ENCODE measurements at regions not wholly inside any gene's neighbourhood (a gene's known extent, or its start where the extent isn't known, plus 50 kb on each side); places are given as distances from the start of the nearest gene placed in this dataset.

DNA sequence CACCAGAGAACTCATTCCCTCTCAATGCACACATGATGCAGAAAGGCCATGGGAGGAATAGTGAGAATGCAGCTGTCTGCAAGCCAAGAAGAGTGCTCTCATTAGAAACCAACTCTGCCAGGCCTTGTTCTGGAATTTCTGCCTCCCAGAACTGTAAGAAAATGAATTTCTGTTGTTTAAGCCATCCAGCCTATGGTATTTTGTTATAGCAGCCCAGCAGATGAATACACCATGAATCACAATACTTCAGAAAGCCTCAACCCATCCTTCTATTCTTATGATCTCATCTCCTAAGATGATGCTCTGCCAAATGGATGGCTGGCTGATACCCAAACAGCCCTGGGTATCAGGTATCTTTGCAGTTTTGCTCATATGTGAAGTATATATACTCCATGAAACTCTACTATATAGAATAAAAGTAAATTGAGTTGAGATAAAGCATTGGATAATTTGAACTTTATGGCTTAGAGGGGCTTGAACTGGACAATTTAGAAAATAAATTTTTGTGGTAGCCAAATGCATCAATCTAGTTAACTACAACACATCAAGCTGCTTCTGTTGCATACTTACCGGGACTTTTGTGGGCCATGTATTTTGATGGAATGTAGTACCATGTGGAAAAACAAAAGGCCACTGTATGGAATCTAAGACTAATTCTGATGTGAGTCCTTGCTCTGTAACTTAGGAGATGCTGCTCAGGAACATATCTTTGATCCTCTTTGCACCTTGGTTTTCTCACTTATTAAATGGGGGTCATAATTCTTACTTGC, 245.9 kb downstream of the HS3ST1 start:
- DNase-seq (ENCODE audit: low spot score), result no peak

- DNase-seq (ENCODE audit: low spot score), result no peak
Observed at GRCh38 chr4:11182031-11182430, 246.7 kb downstream of the HS3ST1 start.

DNA sequence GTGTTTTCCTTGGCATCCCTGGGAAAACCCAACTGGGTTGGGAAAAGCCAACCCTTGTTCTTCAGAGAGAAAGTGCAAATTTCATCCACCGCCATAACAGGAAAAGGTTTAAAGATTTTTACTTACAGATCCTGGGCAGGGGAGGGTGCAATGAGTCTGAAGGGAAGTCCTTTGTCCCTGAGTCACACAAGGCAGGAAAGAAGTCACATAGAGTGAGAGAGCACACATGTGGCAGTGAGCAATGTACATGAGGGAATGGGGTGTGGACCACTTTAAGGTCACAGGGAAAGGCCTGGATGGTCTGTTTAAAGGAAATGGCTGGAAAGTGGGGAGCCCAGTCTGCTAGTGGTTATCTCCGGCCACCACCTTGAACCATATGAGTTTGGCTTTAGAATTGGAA, 248.9 kb downstream of the HS3ST1 start:
- no peak for DNase-seq (ENCODE audit: low spot score)

DNA sequence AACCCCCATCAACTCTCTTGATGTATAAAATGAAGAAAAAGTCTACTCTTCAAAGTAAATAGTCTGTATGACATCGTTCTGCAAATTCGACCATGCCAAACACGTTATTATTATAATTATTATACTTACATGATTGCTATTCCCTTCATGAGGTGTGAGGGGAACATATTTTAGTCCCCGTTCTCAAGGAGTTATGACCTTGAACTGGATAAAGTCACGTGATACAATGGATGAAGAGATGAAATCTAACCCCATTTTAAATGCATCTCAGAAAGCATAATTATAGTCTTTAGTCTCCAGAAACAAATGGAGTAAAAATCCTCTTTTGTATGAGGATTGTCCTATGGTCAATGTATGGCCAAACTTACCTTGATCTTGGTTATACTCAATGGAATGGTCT, 250.3 kb downstream of the HS3ST1 start:
- no peak for DNase-seq (ENCODE audit: low spot score)

GRCh38 chr4:11175374-11175773, 253.3 kb downstream of the HS3ST1 start:
- DNase-seq (ENCODE audit: low spot score), result no peak

GRCh38 chr4:11166606-11167005, 262.1 kb downstream of the HS3ST1 start:
- DNase-seq (ENCODE audit: low spot score), result no peak

DNA sequence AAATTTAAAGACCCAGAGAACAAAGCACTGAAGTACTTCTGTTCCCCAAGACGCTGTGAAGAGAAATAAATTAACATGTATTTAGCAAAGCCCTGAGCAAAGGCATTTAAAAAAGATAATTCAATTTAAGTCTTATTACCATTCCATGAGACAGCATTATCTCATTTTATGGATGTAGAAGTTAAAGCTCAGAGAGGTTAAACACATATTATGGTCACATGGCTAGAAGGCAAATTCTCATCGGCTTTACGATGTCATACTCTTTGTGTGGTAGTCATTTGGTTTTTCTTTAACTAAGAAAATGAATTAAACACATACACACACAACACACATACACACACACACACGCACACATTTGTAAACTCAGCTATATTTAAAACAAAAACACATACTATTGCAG, 262.7 kb downstream of the HS3ST1 start:
- DNase-seq (ENCODE audit: low spot score), result no peak

DNA sequence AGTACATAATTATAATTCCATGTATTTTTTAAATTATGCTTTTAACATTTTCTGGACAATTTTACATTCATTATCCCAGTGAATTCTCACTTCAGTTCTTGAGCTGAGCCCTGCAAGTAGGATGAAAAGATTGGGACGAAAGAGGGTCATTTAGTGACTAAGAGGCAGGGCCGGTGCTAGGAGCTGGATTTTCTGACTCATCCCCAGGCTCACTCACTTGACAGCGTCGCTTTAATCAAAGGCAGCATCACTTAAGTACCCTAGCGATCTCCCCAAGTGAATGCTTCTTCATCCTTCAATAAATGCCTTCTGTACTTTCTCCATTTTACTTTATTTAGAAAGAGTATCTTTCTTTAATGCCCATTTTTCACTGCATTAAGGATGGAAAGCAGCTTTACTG, 263.6 kb downstream of the HS3ST1 start:
- DNase-seq (ENCODE audit: low spot score), result no peak

GRCh38 chr4:11160288-11160687, 268.4 kb downstream of the HS3ST1 start:
- DNase-seq (ENCODE audit: low spot score), result no peak

DNA sequence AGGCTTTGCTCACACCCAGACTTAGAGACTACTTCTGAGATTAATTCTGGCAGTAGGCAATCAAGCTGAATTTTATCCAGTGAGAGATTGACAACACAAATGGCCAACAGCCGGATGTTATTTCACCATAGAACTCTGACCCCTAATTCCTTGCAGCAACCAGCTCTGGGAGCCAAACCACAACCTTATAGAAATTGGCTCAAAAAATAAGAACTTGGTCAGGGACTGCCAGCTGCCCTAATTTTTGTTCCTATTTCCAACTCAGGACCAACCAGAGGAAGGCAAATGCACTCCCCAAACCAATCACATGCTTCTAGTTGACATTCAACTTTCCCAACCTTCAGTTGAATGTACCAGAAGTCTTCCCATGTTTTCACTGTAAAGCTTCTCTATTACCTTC, 269.7 kb downstream of the HS3ST1 start:
- DNase-seq (ENCODE audit: low spot score), result no peak

GRCh38 chr4:11155208-11155867, 273.4 kb downstream of the HS3ST1 start:
- DNase-seq (ENCODE audit: low spot score), result no peak

DNA sequence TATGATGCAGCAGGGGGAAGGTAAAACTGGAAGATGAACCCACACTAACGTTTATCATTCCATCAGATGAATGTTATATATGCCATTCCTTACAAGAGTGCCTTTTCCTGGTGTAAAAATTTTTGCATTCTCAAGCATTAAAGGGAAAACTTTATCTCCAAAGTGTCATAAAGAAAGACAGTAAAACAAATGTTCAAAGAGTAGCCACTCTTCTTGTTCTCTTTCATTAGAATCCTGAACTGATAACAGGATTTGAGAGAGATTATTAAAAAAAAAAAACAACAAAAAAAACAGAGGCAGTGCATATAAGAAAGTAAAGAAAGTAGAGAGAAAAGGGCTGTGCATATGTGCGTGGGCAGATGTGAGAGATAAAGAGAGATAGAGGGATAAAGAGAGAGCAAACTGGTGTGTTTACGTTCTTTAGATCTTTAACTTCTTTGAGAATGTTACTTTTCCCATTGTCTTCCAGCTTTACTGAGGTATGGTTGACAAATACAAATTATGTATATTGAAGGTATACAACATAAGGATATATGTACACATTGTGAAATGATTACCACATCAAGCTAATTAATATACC, 275.4 kb downstream of the HS3ST1 start:
- DNase-seq (ENCODE audit: low spot score), result no peak

DNA sequence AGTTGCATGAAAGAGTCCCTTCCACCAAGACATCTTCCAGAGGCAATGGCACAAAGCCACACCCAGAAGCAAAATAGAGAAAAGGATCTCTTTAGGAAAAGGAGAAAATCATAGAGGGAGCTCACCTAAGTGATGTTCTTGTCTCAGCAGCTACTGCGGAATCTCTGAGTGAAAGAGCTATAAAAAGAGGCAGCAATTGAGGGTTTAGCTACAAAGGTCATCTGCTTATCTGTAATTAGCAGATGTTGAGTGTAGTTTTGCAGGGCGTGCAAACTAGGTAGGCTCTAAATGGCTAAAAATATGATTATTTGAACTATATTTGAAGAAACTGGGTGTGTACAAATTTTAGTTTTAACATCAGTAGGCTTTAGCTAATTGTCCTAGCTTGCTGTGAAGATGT, 276.0 kb downstream of the HS3ST1 start:
- DNase-seq (ENCODE audit: low spot score), result no peak

- DNase-seq (ENCODE audit: low spot score), result no peak
Observed at GRCh38 chr4:11151500-11151899, 277.2 kb downstream of the HS3ST1 start.

- no peak for DNase-seq (ENCODE audit: low spot score)
Observed at GRCh38 chr4:11149612-11150259, 279.0 kb downstream of the HS3ST1 start.

- DNase-seq (ENCODE audit: low spot score), result no peak
Observed at GRCh38 chr4:11139871-11140270, 288.8 kb downstream of the HS3ST1 start.

DNA sequence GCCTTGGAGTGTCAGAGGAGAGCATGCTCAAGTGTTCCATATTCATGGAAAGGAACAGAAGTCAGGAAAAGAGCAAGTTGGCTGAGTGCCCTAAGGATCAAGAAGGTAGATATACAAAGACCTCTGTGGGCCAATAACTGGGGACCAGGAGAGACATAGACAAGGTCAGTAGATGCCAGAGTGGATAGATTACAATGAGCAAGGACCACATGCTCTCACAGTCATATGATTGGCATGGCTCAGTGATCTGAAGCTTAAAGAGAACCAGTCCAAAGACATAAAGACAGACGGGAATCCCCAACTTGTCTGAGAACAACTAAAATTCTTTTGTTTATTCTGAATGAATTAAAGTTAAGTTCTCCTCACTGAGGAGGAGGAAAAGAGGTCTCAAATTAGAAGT, 289.7 kb downstream of the HS3ST1 start:
- DNase-seq (ENCODE audit: low spot score), result no peak

DNA sequence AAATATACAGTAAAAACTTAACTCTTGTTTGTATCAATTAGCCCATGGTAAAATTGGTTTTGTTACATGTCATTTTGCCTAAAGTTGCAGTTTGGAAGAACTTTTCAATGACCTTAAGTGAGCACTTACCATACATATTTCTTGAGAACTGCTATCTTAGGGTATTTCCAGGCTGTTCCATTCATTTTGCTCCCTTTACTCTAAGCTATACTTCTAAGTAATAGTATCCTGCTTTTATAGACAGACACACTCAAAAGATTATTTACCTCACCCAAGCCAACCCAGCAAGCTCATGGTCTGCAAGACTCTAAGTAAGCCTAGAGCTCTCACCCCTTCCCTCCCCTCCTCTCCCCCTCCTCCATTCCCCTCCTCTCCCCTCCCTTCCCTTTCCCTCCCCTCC, 294.0 kb downstream of the HS3ST1 start:
- DNase-seq (ENCODE audit: low spot score), result no peak

GRCh38 chr4:11133868-11134267, 294.8 kb downstream of the HS3ST1 start:
- no peak for DNase-seq (ENCODE audit: low spot score)

- DNase-seq (ENCODE audit: low spot score), result no peak
Observed at GRCh38 chr4:11132478-11132877, 296.2 kb downstream of the HS3ST1 start.

GRCh38 chr4:11131491-11131890, 297.2 kb downstream of the HS3ST1 start:
- DNase-seq (ENCODE audit: low spot score), result no peak

GRCh38 chr4:11130195-11130970, 298.3 kb downstream of the HS3ST1 start:
- no peak for DNase-seq (ENCODE audit: low spot score)
